ENCODE measurements at regions not wholly inside any gene's neighbourhood (a gene's known extent, or its start where the extent isn't known, plus 50 kb on each side); places are given as distances from the start of the nearest gene placed in this dataset.
"Not testable (repeated sequence)": the region's sequence is repeated elsewhere in the genome, so short reads cannot be mapped to it uniquely, and the experiment has no call there.

DNA sequence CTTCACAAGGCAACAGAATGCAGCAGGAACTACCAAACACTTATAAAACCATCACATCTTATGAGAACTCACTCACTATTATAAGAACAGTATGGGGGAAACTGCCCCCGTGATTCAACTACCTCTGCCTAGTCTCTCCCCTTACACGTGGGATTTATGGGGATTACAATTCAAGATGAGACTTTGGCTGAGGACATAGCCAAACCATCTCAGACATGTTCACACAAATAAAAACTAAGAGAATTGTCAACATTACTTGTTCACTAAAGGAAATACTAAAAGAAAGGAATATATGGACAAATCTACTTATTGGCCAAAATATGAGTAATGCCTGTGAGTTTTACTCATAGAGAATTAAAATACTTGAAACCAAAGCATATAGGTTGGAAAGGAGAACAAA lies 505.1 kb downstream of the IGSF11 start:
- TF ChIP-seq EZH2phosphoT487 (IDR thresholded peaks at IDR 0.05; ENCODE audit: low read length) (no peak), CTCF (IDR thresholded peaks at IDR 0.05; ENCODE audit: low read length) (no peak), EZH2 (optimal IDR thresholded peaks at IDR 0.05; ENCODE audit: low read depth, low read length) (no peak)
- Histone ChIP-seq H3F3A (ENCODE audit: insufficient read depth, low read length) (0 out of 2 replicates have a peak, but pooled peaks cover 10% of the 10 kb centered on the region), H3K4me3 (ENCODE audit: low read length) (no peak overlapping the region), H3K36me3 (replicated peaks; ENCODE audit: insufficient read depth, low read length) (no peaks in the 10 kb centered on the region), H3K27me3 (replicated peaks; ENCODE audit: insufficient read depth, low read length) (no peaks in the 10 kb centered on the region), H3K27ac (ENCODE audit: low read length) (no peak overlapping the region), H3K4me2 (ENCODE audit: low read depth, low read length) (no peak overlapping the region), H2AFZ (ENCODE audit: low read length) (no peak overlapping the region), H3K4me1 (ENCODE audit: low read length) (peaks cover 28% of the 10 kb centered on the region), H3K9me3 (replicated peaks; ENCODE audit: insufficient read depth, low read length) (no peaks in the 10 kb centered on the region), H3K9ac (ENCODE audit: low read length) (no peak overlapping the region), H4K20me1 (ENCODE audit: insufficient read depth, low read length) (no peaks in the 10 kb centered on the region), H3K79me2 (ENCODE audit: low read length) (no peaks in the 10 kb centered on the region), H3K9me2 (replicated peaks; ENCODE audit: insufficient read depth, low read length) (no peaks in the 10 kb centered on the region)
- no peak for DNase-seq

GRCh38 chr3:118530350-118530922 lies 504.2 kb downstream of the IGSF11 start:
- Histone ChIP-seq H4K20me1 (ENCODE audit: insufficient read depth, low read length) (no peaks in the 10 kb centered on the region), H3K9me2 (replicated peaks; ENCODE audit: insufficient read depth, low read length) (no peaks in the 10 kb centered on the region), H3K4me3 (ENCODE audit: low read length) (no peak overlapping the region), H3K9me3 (replicated peaks; ENCODE audit: insufficient read depth, low read length) (no peaks in the 10 kb centered on the region), H3K27ac (ENCODE audit: low read length) (no peak overlapping the region), H3K36me3 (replicated peaks; ENCODE audit: insufficient read depth, low read length) (no peaks in the 10 kb centered on the region), H3F3A (ENCODE audit: insufficient read depth, low read length) (0 out of 2 replicates have a peak, but pooled peaks cover 10% of the 10 kb centered on the region), H3K4me1 (ENCODE audit: low read length) (peaks cover 19% of the 10 kb centered on the region), H3K4me2 (ENCODE audit: low read depth, low read length) (no peak overlapping the region), H2AFZ (ENCODE audit: low read length) (no peak overlapping the region), H3K9ac (ENCODE audit: low read length) (no peak overlapping the region), H3K27me3 (replicated peaks; ENCODE audit: insufficient read depth, low read length) (no peaks in the 10 kb centered on the region), H3K79me2 (ENCODE audit: low read length) (no peaks in the 10 kb centered on the region)
- no peak for DNase-seq
- no peak for TF ChIP-seq EZH2phosphoT487 (IDR thresholded peaks at IDR 0.05; ENCODE audit: low read length)
- TF ChIP-seq CTCF (IDR thresholded peaks at IDR 0.05; ENCODE audit: low read length), result no peak
- TF ChIP-seq EZH2 (optimal IDR thresholded peaks at IDR 0.05; ENCODE audit: low read depth, low read length), result no peak

DNA sequence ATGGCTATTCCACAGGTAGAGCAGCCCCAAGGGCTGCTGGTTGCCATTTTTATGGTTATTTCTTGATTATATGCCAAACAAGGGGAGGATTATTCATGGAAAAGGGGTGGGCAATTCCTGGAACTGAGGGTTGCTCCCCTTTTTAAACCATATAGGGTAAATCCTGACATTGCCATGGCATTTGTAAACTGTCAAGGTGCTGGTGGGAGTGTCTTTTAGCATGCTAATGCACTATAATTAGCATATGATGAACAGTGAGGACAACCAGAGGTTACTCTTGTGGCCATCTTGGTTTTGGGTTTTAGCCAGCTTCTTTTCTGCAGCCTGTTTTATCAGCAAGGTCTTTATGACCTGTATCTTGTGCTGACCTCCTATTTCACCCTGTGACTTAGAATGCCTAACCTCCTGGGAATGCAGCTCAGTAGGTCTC lies 503.7 kb downstream of the IGSF11 start:
- not testable (repeated sequence) for H3K36me3 ChIP-seq (replicated peaks; ENCODE audit: insufficient read depth, low read length); H3K27ac ChIP-seq (ENCODE audit: low read length); H3K27me3 ChIP-seq (replicated peaks; ENCODE audit: insufficient read depth, low read length); H3K9me2 ChIP-seq (replicated peaks; ENCODE audit: insufficient read depth, low read length); H3K9me3 ChIP-seq (replicated peaks; ENCODE audit: insufficient read depth, low read length); H3K79me2 ChIP-seq (ENCODE audit: low read length); H3K9ac ChIP-seq (ENCODE audit: low read length); H3F3A ChIP-seq (ENCODE audit: insufficient read depth, low read length); H3K4me2 ChIP-seq (ENCODE audit: low read depth, low read length); DNase-seq; H3K4me3 ChIP-seq (ENCODE audit: low read length); H4K20me1 ChIP-seq (ENCODE audit: insufficient read depth, low read length); H2AFZ ChIP-seq (ENCODE audit: low read length)
- H3K4me1 ChIP-seq (ENCODE audit: low read length), result peaks cover 17% of the 10 kb centered on the region

DNA sequence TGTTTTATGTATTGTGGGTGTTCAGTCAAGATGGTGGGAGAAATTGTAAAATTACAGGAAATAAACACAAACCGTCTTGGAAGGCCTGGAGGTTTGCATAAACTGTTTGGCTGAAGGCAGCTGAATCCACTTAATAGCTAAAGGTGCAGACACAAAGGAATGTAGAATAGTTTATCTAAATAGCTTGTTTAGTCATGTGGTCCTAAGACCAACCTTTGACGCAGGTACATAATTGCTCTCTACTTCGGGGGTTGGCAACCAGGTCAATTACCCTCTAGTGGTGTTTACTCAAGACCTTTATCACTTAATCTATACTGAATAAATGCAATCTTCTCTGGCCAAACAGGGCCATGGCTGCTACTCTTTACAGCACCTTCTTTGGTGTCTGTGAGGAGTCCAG lies 502.8 kb downstream of the IGSF11 start:
- no peak for DNase-seq

More for the DNA sequence above, 502.8 kb downstream of the IGSF11 start:
- Histone ChIP-seq H3K9me2 (replicated peaks; ENCODE audit: insufficient read depth, low read length) (no peaks in the 10 kb centered on the region), H3K9me3 (replicated peaks; ENCODE audit: insufficient read depth, low read length) (no peaks in the 10 kb centered on the region), H3K27ac (ENCODE audit: low read length) (no peak overlapping the region), H3K9ac (ENCODE audit: low read length) (no peak overlapping the region), H3K79me2 (ENCODE audit: low read length) (no peaks in the 10 kb centered on the region), H3F3A (ENCODE audit: insufficient read depth, low read length) (0 out of 2 replicates have a peak, but pooled peaks cover 10% of the 10 kb centered on the region), H2AFZ (ENCODE audit: low read length) (no peak overlapping the region), H3K36me3 (replicated peaks; ENCODE audit: insufficient read depth, low read length) (no peaks in the 10 kb centered on the region), H3K4me1 (ENCODE audit: low read length) (peaks cover 15% of the 10 kb centered on the region), H3K4me2 (ENCODE audit: low read depth, low read length) (no peak overlapping the region), H4K20me1 (ENCODE audit: insufficient read depth, low read length) (no peaks in the 10 kb centered on the region), H3K4me3 (ENCODE audit: low read length) (no peak overlapping the region), H3K27me3 (replicated peaks; ENCODE audit: insufficient read depth, low read length) (no peaks in the 10 kb centered on the region)
- no peak for TF ChIP-seq CTCF (IDR thresholded peaks at IDR 0.05; ENCODE audit: low read length)
- no peak for TF ChIP-seq EZH2 (optimal IDR thresholded peaks at IDR 0.05; ENCODE audit: low read depth, low read length)
- no peak for TF ChIP-seq EZH2phosphoT487 (IDR thresholded peaks at IDR 0.05; ENCODE audit: low read length)

Measured in MM.1S (cell line).